Adrenal gland (tissue), 9 donors: ENCODE measurements at regions not wholly inside any gene's neighbourhood (a gene's known extent, or its start where the extent isn't known, plus 50 kb on each side); places are given as distances from the start of the nearest gene placed in this dataset.

Source experiments
- DNase-seq, 7 donors: peaks; one replicate each; pipeline ENCODE4 v3.0.0-alpha.2; 2019 to 2020
- H3K27ac ChIP-seq, 5 donors: fragments of 200-600 bp; sonication (generic) in 4 of 5; 1 replicate in 3 of 5; 2 replicates in 2 of 5; pipeline versions ENCODE4 v1.5.1 to v1.8.0; 2016 to 2020; ENCODE audit warnings: mild to moderate bottlenecking in 1 of 5
- H3K27me3 ChIP-seq: fragments of 200-600 bp; 2 replicates; pipeline ENCODE4 v1.8.0; 2021
- H3K36me3 ChIP-seq, 2 donors: fragments of 200-600 bp; replicated peaks in 1 of 2; 1 replicate in 1 of 2; 2 replicates in 1 of 2; pipeline versions ENCODE4 v1.5.1 to v1.8.0; 2018 to 2022
- H3K4me1 ChIP-seq, 2 donors: fragments of 200-600 bp; replicated peaks in 1 of 2; 1 replicate in 1 of 2; 2 replicates in 1 of 2; pipeline versions ENCODE4 v1.5.1 to v1.8.0; 2018 to 2021
- H3K4me3 ChIP-seq, 4 donors: fragments of 200-600 bp; sonication (generic) in 3 of 4; one replicate each; pipeline ENCODE4 v1.5.1; 2016 to 2018
- H3K9me3 ChIP-seq, 3 donors: fragments of 200-600 bp; sonication (generic) in 1 of 3; replicated peaks in 1 of 3; 1 replicate in 2 of 3; 2 replicates in 1 of 3; pipeline versions ENCODE4 v1.5.1 to v1.8.0; 2016 to 2021
- CTCF ChIP-seq, 6 experiments: fragments of 450-650 bp in 4 of 6; fragments of 200-600 bp in 2 of 6; sonication (generic) in 1 of 6; IDR thresholded peaks; 1 replicate in 5 of 6; 2 replicates in 1 of 6; pipeline versions ENCODE4 v1.5.1 to v1.8.0; 2016 to 2021; ENCODE audit warnings: antibody characterized with exemption in 6 of 6, mild to moderate bottlenecking in 2 of 6, moderate library complexity in 1 of 6
- POLR2A ChIP-seq, 2 donors: fragments of 450-650 bp; IDR thresholded peaks; one replicate each; pipeline ENCODE4 v1.6.1; 2017; ENCODE audit warnings: antibody characterized with exemption in 2 of 2, mild to moderate bottlenecking in 2 of 2, moderate library complexity in 1 of 2
- WGBS, 4 donors: extraction: QIAGEN DNeasy Blood & Tissue Kit in 2 of 4; methylation state at CpG; one replicate each; pipeline versions ENCODE4 v1.1.5 to v1.1.7; 2013 to 2017; 5-methylcytosine and 5-hydroxymethylcytosine counted together
- intact Hi-C, 2 donors: fragments of 100-400 bp; cut with DNase I; formaldehyde crosslinking; loops; one replicate each; pipeline versions ENCODE4 v1.14.1 to v1.15.0; 2022 to 2023
- donor health status: healthy with polysubstance abuse.
- donor health status: Bipolar disorder and iron deficiency.
- donor health status: DM: yes; HTN: yes; CAD: no.
- donor health status: DM: no; HTN: no; CAD: no.
- donor health status: DM: no; HTN: no; CAD: no.

GRCh38 chr6:12602951-12603672 is 113.5 kb upstream of the PHACTR1 start:
- WGBS, 4 donors: 57 to 75% (median 66%) methylated on average over 6 of the region's 6 CpGs
- no peaks in the 10 kb centered on the region for H3K36me3 ChIP-seq
- no peaks in the 10 kb centered on the region for H3K27me3 ChIP-seq
- no peak overlapping the region for H3K4me3 ChIP-seq
- H3K4me1 ChIP-seq: peaks cover 0 to 9% of the 10 kb centered on the region in 2 donors
- H3K27ac ChIP-seq: no peak overlapping the region
- DNase-seq: peak in 6 of 7 donors; percentile 24 to 62 (median 45)
- intact Hi-C loops: loop anchor here (10.0 kb wide), 2 partner anchors 108 to 308 kb away; partner anchors contain the start of gene EDN1 (in 1 of the 2)
- H3K9me3 ChIP-seq: no peaks in the 10 kb centered on the region
- no peak for TF ChIP-seq POLR2A (IDR thresholded peaks at IDR 0.05)
- TF ChIP-seq CTCF (IDR thresholded peaks at IDR 0.05): peak in 5 of 6 experiments; percentile 43 to 69 (median 60)

- intact Hi-C loops: loop anchor here (10.0 kb wide), 2 partner anchors 109 to 309 kb away; partner anchors contain the start of gene EDN1 (in 1 of the 2)
- Histone ChIP-seq H3K27ac (no peak overlapping the region), H3K9me3 (no peaks in the 10 kb centered on the region), H3K36me3 (no peaks in the 10 kb centered on the region), H3K4me1 (peaks cover 0 to 9% of the 10 kb centered on the region in 2 donors), H3K4me3 (no peak overlapping the region), H3K27me3 (no peaks in the 10 kb centered on the region)
- TF ChIP-seq CTCF (IDR thresholded peaks at IDR 0.05) (peak in 1 of 6 experiments; percentile 8), POLR2A (IDR thresholded peaks at IDR 0.05) (no peak)
- WGBS, 4 donors: 58 to 74% (median 62%) methylated on average over 3 of the region's 3 CpGs
- DNase-seq: no peak
These were observed 112.9 kb upstream of the PHACTR1 start for GRCh38 chr6:12603673-12604049.

- no peaks in the 10 kb centered on the region for H3K27me3 ChIP-seq
- H3K9me3 ChIP-seq: no peaks in the 10 kb centered on the region
- DNase-seq: peak; percentile 50 to 75 (median 67)
- H3K4me1 ChIP-seq: peaks cover 0 to 9% of the 10 kb centered on the region in 2 donors
- WGBS, 4 donors: 35 to 47% (median 38%) methylated on average over 7 of the region's 7 CpGs
- H3K27ac ChIP-seq: no peak overlapping the region
- no peak overlapping the region for H3K4me3 ChIP-seq
- TF ChIP-seq CTCF (IDR thresholded peaks at IDR 0.05): peak; percentile 64 to 83 (median 78)
- no peak for TF ChIP-seq POLR2A (IDR thresholded peaks at IDR 0.05)
- H3K36me3 ChIP-seq: no peaks in the 10 kb centered on the region
- intact Hi-C loops: loop anchor here (5.0 to 10.0 kb wide), 4 partner anchors 111 to 314 kb away; partner anchors contain the start of gene EDN1 (in 2 of the 2)
These were observed 110.7 kb upstream of the PHACTR1 start for GRCh38 chr6:12605888-12606345.

GRCh38 chr6:12606616-12607015 is 110.0 kb upstream of the PHACTR1 start:
- H3K27me3 ChIP-seq: no peaks in the 10 kb centered on the region
- TF ChIP-seq POLR2A (IDR thresholded peaks at IDR 0.05) (no peak), CTCF (IDR thresholded peaks at IDR 0.05) (no peak)
- DNase-seq: no peak
- intact Hi-C loops: loop anchor here (5.0 to 10.0 kb wide), 4 partner anchors 112 to 314 kb away; partner anchors contain the start of gene EDN1 (in 2 of the 2)
- no peaks in the 10 kb centered on the region for H3K9me3 ChIP-seq
- no peaks in the 10 kb centered on the region for H3K36me3 ChIP-seq
- H3K4me1 ChIP-seq: peaks cover 0 to 9% of the 10 kb centered on the region in 2 donors
- no peak overlapping the region for H3K4me3 ChIP-seq
- WGBS, 4 donors: 67 to 78% (median 71%) methylated on average over 6 of the region's 6 CpGs
- H3K27ac ChIP-seq: no peak overlapping the region
